Heart right ventricle (tissue), 16 donors: ENCODE measurements at regions not wholly inside any gene's neighbourhood (a gene's known extent, or its start where the extent isn't known, plus 50 kb on each side); places are given as distances from the start of the nearest gene placed in this dataset.

Source experiments
- ATAC-seq, 8 donors: fragments of 200-7000 bp; cut with Tn5 transposase; one replicate each; pipeline ENCODE4 v1.9.1; 2020; ENCODE audit warnings: mild to moderate bottlenecking in 8 of 8, moderate library complexity in 8 of 8, moderate number of reproducible peaks in 1 of 8
- DNase-seq, 2 donors: peaks; one replicate each; pipeline ENCODE4 v3.0.0-alpha.2; 2020
- H3K27ac ChIP-seq, 10 donors: fragments of 200-600 bp; sonication (generic) in 2 of 10; one replicate each; pipeline versions ENCODE4 v1.5.0 to v1.8.0; 2020 to 2022; ENCODE audit warnings: mild to moderate bottlenecking in 3 of 10
- H3K27me3 ChIP-seq, 7 donors: fragments of 200-600 bp; one replicate each; pipeline ENCODE4 v1.8.0; 2021 to 2022; ENCODE audit warnings: mild to moderate bottlenecking in 2 of 7
- H3K36me3 ChIP-seq, 9 donors: fragments of 200-600 bp; sonication (generic) in 1 of 9; one replicate each; pipeline versions ENCODE4 v1.5.0 to v1.8.0; 2020 to 2022; ENCODE audit warnings: mild to moderate bottlenecking in 2 of 9
- H3K4me1 ChIP-seq, 9 donors: fragments of 200-600 bp; sonication (generic) in 1 of 9; one replicate each; pipeline versions ENCODE4 v1.5.0 to v1.8.0; 2020 to 2022; ENCODE audit warnings: mild to moderate bottlenecking in 4 of 9
- H3K4me3 ChIP-seq, 10 donors: fragments of 200-600 bp; sonication (generic) in 2 of 10; one replicate each; pipeline versions ENCODE4 v1.5.0 to v1.8.0; 2020 to 2022; ENCODE audit warnings: mild to moderate bottlenecking in 7 of 10, moderate library complexity in 2 of 10
- H3K9me3 ChIP-seq, 11 donors: fragments of 200-600 bp in 10 of 11; sonication (generic) in 2 of 11; one replicate each; pipeline versions ENCODE4 v1.5.0 to v1.8.0; 2013 to 2022; ENCODE audit warnings: mild to moderate bottlenecking in 2 of 11, control low read depth in 1 of 11, moderate library complexity in 1 of 11
- CTCF ChIP-seq, 9 donors: fragments of 200-600 bp; sonication (generic) in 2 of 9; IDR thresholded peaks; one replicate each; pipeline versions ENCODE4 v1.5.0 to v1.8.0; 2021 to 2022; ENCODE audit warnings: antibody characterized with exemption in 9 of 9, mild to moderate bottlenecking in 5 of 9, moderate library complexity in 1 of 9
- WGBS, 2 donors: extraction: QIAGEN DNeasy Blood & Tissue Kit; methylation state at CpG; one replicate each; pipeline ENCODE4 v1.1.7; 2013; ENCODE audit warnings: inconsistent platforms in 1 of 2; 5-methylcytosine and 5-hydroxymethylcytosine counted together
- intact Hi-C, 10 donors: fragments of 100-400 bp; cut with DNase I; formaldehyde crosslinking; loops; one replicate each; pipeline versions ENCODE4 v1.11.1 to v1.14.2; 2022
- donor health status: Arrhythmogenic right ventricular cardiomyopathy.
- donor health status: ischemic (EF 13 %, LVEDD 7.1; RV severe dilation, severe dysfunction).
- donor health status: healthy with polysubstance abuse.
- donor health status: DM: no; HTN: yes; CAD: no.
- donor health status: DM: no; HTN: no; CAD: no.
- donor health status: ischemic (EF 25% LVEDD 6.9; RV normal size, moderate dysfunction).
- donor health status: ischemic (EF 25% LVEDD 5.7; RV mildly dilated, moderate dysfunction).
- donor health status: healthy.
- donor health status: DM: yes; HTN: yes; CAD: no.
- donor health status: Ischemic cardiomyopathy.
- donor health status: ischemic (EF 35%, LVEDD 5.7; RV mildly dilated, moderate dysfunction).
- donor health status: nonischemic (EF 11% LVEDD 7.7; RV severe dilation, severe dysfunction).
- donor health status: DM: yes; HTN: yes; CAD: no.
- donor health status: PGD.
- donor health status: ischemic (EF 29% LVEDD 5.4; RV normal size, mild dysfunction).
- donor health status: nonischemic (EF 23%, LVEDD 6.1; RV moderate dilation, normal function).

DNA sequence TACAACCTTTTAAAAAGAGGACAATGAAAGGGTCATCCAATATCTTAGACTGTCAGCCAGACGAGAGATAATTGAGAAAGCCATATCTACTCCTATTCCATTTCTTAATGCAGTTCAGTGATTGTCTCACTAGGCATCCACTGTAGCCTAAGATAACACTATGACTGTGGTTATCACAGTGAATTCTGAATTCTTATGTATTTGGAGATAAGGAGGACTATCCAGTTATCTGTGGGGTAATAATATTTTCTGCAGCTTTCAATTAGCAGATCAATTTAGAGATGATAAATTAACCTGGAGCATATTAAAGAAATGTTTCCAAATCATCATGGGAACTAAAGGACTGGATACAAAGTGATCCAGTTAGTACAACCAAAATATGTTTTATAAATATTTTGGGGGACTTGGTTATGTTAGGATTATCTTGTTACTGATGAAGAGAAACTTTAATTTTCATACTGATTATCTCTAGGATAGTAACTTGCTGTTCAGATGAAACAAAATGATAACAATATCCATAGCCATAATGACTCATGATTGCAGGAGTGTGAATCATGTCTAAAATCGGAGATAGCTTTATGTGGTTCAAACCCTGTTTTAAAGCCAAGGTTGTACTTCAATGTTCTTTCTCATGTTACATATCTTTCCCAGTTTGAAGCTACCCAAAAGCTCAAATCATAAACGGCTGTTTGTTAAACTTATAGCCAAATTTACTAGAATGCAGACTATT, 1152.0 kb downstream of the HACE1 start:
- Histone ChIP-seq H3K36me3 (no peaks in the 10 kb centered on the region), H3K4me1 (no peaks in the 10 kb centered on the region), H3K9me3 (peaks cover 0 to 2% (median 0%) of the 10 kb centered on the region in 11 donors), H3K4me3 (no peak overlapping the region), H3K27me3 (no peaks in the 10 kb centered on the region), H3K27ac (no peak overlapping the region)
- intact Hi-C loops, result no loop called here
- no peak for TF ChIP-seq CTCF (IDR thresholded peaks at IDR 0.05)
- no peak for ATAC-seq
- 61 to 70% methylated on average over 3 of the region's 3 CpGs for WGBS, 2 donors
- DNase-seq, result no peak

DNA sequence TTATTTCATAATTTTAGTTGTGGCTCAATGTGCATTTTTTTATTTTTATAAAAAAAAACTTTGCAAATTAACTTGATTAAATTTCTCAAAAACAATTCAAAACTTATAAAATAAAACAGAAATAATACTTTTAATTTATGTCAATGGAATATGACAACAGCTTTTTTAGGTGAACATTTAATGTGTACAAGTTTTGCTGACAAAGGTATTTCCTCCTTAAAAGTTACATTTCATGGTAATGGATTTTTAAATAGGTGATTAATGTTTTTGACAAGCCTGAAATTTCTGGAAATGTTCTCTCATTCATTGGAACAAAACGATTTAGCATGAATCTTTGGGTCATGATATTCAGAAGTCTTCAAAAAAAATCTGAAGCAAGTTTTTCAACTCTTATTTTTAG, 1160.0 kb downstream of the HACE1 start:
- no peak overlapping the region for H3K4me3 ChIP-seq
- 28 to 41% methylated on average over 1 of the region's 1 CpG for WGBS, 2 donors
- no peaks in the 10 kb centered on the region for H3K4me1 ChIP-seq
- intact Hi-C loops, result no loop called here
- no peaks in the 10 kb centered on the region for H3K9me3 ChIP-seq
- H3K27ac ChIP-seq, result no peak overlapping the region
- ATAC-seq (no peak), DNase-seq (no peak)
- no peaks in the 10 kb centered on the region for H3K36me3 ChIP-seq
- TF ChIP-seq CTCF (IDR thresholded peaks at IDR 0.05), result no peak
- no peaks in the 10 kb centered on the region for H3K27me3 ChIP-seq

GRCh38 chr6:103687430-103687829, 1172.3 kb downstream of the HACE1 start:
- intact Hi-C loops, result no loop called here
- ATAC-seq, result no peak
- WGBS, 2 donors, result 58 to 59% methylated on average over 2 of the region's 2 CpGs
- Histone ChIP-seq H3K27me3 (no peaks in the 10 kb centered on the region), H3K4me1 (no peaks in the 10 kb centered on the region), H3K36me3 (no peaks in the 10 kb centered on the region), H3K9me3 (no peaks in the 10 kb centered on the region), H3K27ac (no peak overlapping the region), H3K4me3 (no peak overlapping the region)
- no peak for DNase-seq
- no peak for TF ChIP-seq CTCF (IDR thresholded peaks at IDR 0.05)

DNA sequence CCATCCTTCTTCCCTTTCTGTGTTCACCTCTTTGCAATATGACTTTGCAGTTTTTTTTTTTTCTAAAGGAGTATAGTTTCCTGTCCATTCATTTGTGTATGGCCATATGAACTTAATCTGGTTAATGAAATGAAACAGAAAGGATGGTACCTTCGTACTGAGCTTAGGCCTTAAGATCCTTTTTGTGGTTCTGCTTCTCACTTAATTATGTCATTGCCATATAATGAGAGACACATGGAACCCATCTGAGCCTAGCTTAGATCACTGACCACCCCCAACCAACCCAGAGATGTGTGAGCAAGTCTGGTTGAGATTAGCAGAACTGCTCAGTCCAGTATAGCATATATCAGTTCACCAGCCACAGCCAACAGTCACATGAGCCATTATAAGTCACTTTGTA, 1179.6 kb downstream of the HACE1 start:
- intact Hi-C loops, result no loop called here
- H3K27ac ChIP-seq, result no peak overlapping the region
- no peaks in the 10 kb centered on the region for H3K36me3 ChIP-seq
- no peaks in the 10 kb centered on the region for H3K27me3 ChIP-seq
- H3K9me3 ChIP-seq, result peaks cover 0 to 16% (median 0%) of the 10 kb centered on the region in 11 donors
- TF ChIP-seq CTCF (IDR thresholded peaks at IDR 0.05), result no peak
- DNase-seq (no peak), ATAC-seq (no peak)
- 76 to 79% methylated on average over 1 of the region's 1 CpG for WGBS, 2 donors
- H3K4me1 ChIP-seq, result no peaks in the 10 kb centered on the region
- H3K4me3 ChIP-seq, result no peak overlapping the region
